Hindlimb muscle (tissue), 1 donor: ENCODE measurements at regions not wholly inside any gene's neighbourhood (a gene's known extent, or its start where the extent isn't known, plus 50 kb on each side); places are given as distances from the start of the nearest gene placed in this dataset.
"Not testable (repeated sequence)": the region's sequence is repeated elsewhere in the genome, so short reads cannot be mapped to it uniquely, and the experiment has no call there.

Experiments used
- DNase-seq: peaks from one replicate; pipeline ENCODE4 v3.0.0-alpha.2; 2013

GRCh38 chr4:102397056-102397455 lies 51.8 kb upstream of the SLC39A8 start:
- not testable (repeated sequence) for DNase-seq

DNA sequence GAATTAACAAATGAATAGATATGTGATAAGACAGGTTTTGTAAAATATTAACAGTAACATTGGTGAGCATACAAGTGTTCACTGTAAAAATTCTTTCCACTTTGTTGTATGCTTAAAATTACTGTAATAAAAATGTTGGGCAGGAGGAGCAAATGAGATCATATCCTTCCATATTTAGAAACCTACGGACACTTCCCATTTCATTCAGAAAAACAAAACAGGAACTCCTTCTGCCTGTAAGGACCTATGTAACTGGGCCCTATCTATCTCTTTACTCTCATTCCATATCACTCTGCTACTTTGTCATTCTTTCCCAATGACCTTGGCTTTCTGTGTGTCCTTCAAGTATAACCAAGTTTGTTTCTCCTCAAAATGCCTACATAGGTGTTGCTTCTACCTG lies 53.7 kb upstream of the SLC39A8 start:
- no peak for DNase-seq

- no peak for DNase-seq
These were observed 55.6 kb upstream of the SLC39A8 start for GRCh38 chr4:102400898-102401297.

- no peak for DNase-seq
These were observed 56.9 kb upstream of the SLC39A8 start for GRCh38 chr4:102402223-102402622.

GRCh38 chr4:102403116-102403515 lies 57.8 kb upstream of the SLC39A8 start:
- DNase-seq = no peak

DNA sequence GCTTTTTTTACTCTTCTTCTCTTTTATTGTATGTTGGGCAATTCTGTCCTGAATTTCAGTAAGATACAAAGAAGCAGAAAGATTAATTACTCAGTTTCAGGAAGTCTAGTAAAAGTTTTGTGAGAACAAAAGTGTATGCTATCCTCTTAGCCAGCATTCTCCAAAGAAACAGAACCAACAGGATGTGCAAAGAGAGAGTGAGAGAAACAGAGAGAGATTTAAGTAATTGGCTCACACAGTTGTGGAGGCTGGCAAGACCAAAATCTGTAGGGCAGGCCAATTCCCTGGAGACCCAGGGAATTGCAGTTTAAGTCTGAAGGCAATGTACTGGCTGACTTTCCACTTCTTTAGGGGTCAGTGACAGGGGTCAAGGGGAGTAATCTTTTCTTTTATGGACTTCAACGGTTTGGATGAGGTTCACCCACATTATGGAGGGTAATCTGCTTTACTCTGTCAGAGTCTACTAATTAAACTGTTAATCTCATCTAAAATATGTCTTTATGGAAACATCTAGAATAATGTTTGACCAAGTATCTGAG lies 59.2 kb upstream of the SLC39A8 start:
- no peak for DNase-seq

GRCh38 chr4:102405821-102406401 lies 60.6 kb upstream of the SLC39A8 start:
- no peak for DNase-seq

DNA sequence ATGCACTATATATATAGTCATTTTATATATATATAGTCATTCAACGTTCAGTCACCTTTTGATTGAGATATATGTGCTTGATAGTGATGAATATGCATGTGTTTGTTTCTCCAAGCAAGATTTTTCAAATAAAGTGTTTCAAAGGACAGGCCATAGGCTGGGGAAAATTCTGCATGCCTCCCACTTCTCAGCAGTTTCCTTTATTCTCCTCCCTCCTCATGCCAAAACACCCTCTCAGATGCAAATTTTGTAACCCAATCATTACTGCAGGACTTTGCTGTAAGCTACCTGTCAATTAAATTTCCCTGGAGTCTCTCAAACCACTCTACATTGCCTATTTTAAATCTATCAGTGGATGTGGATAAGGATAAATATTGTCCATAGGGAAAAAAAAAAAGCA lies 65.6 kb upstream of the SLC39A8 start:
- DNase-seq = not testable (repeated sequence)

- DNase-seq = no peak
These were observed 66.1 kb upstream of the SLC39A8 start for GRCh38 chr4:102411408-102411807.

- no peak for DNase-seq
These were observed 71.5 kb upstream of the SLC39A8 start for GRCh38 chr4:102416765-102417164.

DNA sequence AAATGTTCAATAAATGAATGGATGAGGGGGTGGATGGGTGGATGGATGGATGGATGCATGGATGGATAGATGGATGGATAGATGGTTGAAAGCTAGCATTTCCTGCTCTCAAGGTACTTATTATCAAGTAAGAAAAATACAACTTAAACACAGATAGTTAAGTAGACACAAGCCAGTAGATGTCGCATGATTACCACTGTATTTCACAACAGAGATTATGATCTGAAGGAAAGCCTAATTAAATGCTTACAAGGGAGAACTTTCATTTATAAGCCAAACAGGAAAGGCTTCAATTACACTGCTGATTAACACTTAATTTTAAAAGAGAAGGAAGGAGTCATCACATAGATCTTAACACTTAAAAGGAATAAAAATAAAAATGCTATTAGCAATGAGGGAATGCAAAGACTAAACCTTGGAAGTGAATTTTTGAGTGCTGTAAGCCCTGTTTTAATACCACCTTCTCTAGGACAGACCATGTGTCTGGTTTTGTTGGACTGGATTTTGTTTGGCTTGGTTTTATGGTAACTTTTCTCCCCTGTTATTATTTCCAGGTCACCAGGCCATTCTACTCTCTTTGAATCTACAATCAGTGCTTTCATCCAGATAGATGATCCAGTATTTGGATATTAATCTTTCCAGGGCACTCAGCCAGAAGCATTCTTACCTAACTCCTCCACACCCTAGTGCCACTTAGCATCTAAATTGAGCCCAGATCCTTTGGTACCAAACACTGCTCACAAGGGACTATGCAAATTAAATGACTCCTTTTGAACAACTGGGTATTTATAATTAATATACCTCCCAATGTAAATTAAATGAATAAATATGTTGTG lies 75.5 kb upstream of the SLC39A8 start:
- DNase-seq = no peak

- DNase-seq = no peak
These were observed 77.6 kb upstream of the SLC39A8 start for GRCh38 chr4:102422843-102423242.

DNA sequence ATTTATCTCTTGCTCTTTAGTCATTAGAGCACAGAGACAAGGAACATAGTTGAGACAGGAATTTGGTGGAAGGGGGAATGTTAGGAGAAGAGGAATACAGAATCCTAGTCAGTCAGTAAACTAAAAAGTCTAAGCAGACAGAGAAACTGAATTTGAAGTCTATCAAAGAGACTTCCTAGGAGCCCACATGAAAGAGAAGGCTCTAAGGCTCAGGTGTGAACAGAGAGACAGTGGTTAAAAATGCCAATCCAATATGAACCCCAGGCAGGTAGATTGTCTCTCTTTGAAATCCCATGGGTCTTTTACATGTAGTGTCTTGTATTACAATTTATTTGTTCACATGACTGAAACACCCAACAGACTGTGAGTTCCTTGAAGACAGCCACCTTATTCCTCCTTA lies 77.8 kb upstream of the NFKB1 start:
- DNase-seq = no peak

DNA sequence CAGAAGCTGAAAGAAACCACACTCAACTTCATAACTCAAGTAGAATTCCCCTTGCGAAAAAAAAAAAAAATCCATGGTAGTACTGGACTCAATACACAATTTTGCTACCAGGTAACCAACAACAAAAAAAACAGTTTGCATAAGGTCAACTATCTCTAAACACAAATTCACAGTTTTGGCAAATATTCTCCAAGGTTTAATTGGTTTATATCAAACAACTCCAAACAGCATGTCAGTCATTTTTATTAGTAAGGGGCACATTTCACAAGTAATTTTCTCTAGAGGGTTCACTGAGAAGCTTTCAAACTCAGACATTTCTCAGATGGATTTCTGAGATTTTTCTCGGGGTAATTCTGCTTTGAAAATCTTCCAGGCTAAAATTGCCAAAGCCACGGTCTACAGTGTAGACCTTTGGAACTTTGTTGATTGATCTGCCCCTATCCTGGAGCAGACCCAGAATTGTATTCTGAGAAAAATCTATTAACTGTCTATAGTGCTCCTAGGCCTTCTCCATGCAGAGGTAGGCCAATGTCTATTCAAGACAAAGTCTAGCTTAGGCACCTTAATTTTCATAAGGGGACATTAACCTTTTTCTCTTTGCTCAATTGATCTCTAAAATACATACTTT lies 73.7 kb upstream of the NFKB1 start:
- DNase-seq = no peak

DNA sequence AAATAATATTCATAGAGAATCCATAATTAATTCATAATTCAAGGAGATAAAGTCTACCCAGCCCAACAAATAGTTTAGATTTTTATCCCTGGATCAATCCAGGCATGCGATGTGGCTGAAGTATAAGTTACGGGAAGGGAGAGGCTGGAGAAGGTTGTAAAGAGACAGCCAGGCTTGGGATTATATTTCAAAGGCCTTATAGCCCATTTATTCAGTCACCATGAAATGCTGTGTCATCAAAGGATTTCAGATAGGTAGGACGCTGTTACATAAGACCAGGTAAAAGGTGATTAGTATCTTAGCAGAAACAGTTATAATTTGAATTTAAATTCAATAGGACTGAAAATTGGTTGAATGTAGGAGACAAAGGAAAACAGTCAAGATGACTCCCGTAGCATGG lies 73.0 kb upstream of the NFKB1 start:
- DNase-seq = no peak

DNA sequence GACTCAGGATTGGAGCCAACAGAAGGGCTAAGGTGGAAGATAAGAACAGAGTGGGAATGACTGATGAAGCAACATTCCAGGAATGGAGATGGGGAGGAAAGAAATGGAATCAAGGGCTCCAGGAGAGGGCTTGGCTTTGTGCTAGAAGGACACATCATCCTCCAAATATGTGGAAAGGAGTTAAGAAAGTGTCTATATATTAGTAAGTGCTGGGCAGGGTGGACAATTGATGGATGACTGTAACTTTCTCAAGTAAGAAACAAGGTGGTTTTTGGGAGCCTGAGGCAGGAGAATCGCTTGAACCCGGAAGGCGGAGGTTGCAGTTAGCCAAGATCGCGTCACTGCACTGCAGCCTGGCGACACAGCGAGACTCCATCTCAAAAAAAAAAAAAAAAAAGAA lies 71.6 kb upstream of the NFKB1 start:
- no peak for DNase-seq

- DNase-seq = no peak
These were observed 70.7 kb upstream of the NFKB1 start for GRCh38 chr4:102430461-102430910.

DNA sequence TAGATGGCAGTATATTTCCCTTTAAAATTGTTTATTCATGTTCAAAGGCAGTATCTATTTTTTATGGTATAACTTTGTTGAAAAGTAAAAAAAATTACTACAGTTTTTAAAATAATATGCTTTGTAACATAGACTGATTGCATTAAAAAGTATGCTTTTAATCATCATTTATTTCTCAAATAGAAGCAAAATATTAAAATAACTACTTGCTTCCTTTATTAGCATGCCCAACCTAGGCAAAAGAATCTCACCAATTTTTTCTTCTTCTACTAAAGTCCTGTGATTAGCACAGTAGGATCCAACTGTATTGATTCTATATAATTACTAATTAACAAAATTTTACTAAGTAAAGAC lies 69.6 kb upstream of the NFKB1 start:
- no peak for DNase-seq

GRCh38 chr4:102437111-102437510 lies 64.0 kb upstream of the NFKB1 start:
- DNase-seq = no peak

GRCh38 chr4:102438396-102439235 lies 62.5 kb upstream of the NFKB1 start:
- no peak for DNase-seq

GRCh38 chr4:102439236-102439614 lies 61.9 kb upstream of the NFKB1 start:
- DNase-seq = peak; percentile 58

- no peak for DNase-seq
These were observed 61.3 kb upstream of the NFKB1 start for GRCh38 chr4:102439812-102440211.

- no peak for DNase-seq
These were observed 60.7 kb upstream of the NFKB1 start for GRCh38 chr4:102440498-102440897.
